CD4-positive, CD25-positive, alpha-beta regulatory T cell (primary cell): ENCODE measurements at regions not wholly inside any gene's neighbourhood (a gene's known extent, or its start where the extent isn't known, plus 50 kb on each side); places are given as distances from the start of the nearest gene placed in this dataset.

ENCODE experiments used
- ATAC-seq, 2 donors: fragments of 150-1000 bp; cut with Tn5 transposase; one replicate each; pipeline ENCODE4 v1.10.0; 2021; ENCODE audit warnings: low read depth in 2 of 2, moderate number of reproducible peaks in 2 of 2, moderate library complexity in 1 of 2
- DNase-seq, 3 donors: peaks; one replicate each; pipeline versions ENCODE4 v3.0.0 to v3.0.0-alpha.2; 2012 to 2022; ENCODE audit warnings: mixed read lengths in 1 of 3
- H3K27ac ChIP-seq: one replicate; pipeline ENCODE4 v1.7.0; 2013; ENCODE audit warnings: mild to moderate bottlenecking, low read length; ENCODE audit not compliant: insufficient read depth, poor library complexity, severe bottlenecking
- H3K27me3 ChIP-seq: one replicate; pipeline ENCODE4 v1.7.0; 2013; ENCODE audit warnings: low read length; ENCODE audit not compliant: control insufficient read depth, insufficient read depth
- H3K36me3 ChIP-seq: one replicate; pipeline ENCODE4 v1.7.0; 2013; ENCODE audit warnings: mild to moderate bottlenecking, low read length, moderate library complexity; ENCODE audit not compliant: control insufficient read depth, insufficient read depth
- H3K4me1 ChIP-seq: 2 replicates; pipeline ENCODE4 v1.7.0; 2013; ENCODE audit warnings: mild to moderate bottlenecking, low read length; ENCODE audit not compliant: insufficient read depth, control insufficient read depth, poor library complexity, severe bottlenecking
- H3K4me3 ChIP-seq: one replicate; pipeline ENCODE4 v1.7.0; 2013; ENCODE audit warnings: low read depth, mild to moderate bottlenecking, low read length, moderate library complexity
- H3K9me3 ChIP-seq, 2 experiments: 1 replicate in 1 of 2; 2 replicates in 1 of 2; pipeline ENCODE4 v1.7.0; 2013; ENCODE audit warnings: low read length in 2 of 2, mild to moderate bottlenecking in 1 of 2, moderate library complexity in 1 of 2; ENCODE audit not compliant: control insufficient read depth in 2 of 2
- H3K27ac Mint-ChIP-seq, 3 donors: one replicate each; pipeline ENCODE4 v1.8.0; 2020 to 2022; ENCODE audit warnings: mild to moderate bottlenecking in 3 of 3, mixed read lengths in 3 of 3, moderate library complexity in 2 of 3
- H3K27me3 Mint-ChIP-seq: one replicate; pipeline ENCODE4 v1.8.0; 2022; ENCODE audit warnings: mild to moderate bottlenecking, mixed read lengths
- H3K36me3 Mint-ChIP-seq: one replicate; pipeline ENCODE4 v1.8.0; 2020; ENCODE audit warnings: mixed read lengths
- H3K4me1 Mint-ChIP-seq, 4 donors: one replicate each; pipeline ENCODE4 v1.8.0; 2020 to 2022; ENCODE audit warnings: mixed read lengths in 4 of 4, mild to moderate bottlenecking in 1 of 4
- H3K4me3 Mint-ChIP-seq, 4 donors: one replicate each; pipeline ENCODE4 v1.8.0; 2020 to 2022; ENCODE audit warnings: mild to moderate bottlenecking in 4 of 4, mixed read lengths in 4 of 4, moderate library complexity in 3 of 4
- H3K9me3 Mint-ChIP-seq, 7 donors: one replicate each; pipeline ENCODE4 v1.8.0; 2020 to 2022; ENCODE audit warnings: mixed read lengths in 7 of 7, mild to moderate bottlenecking in 3 of 7, moderate library complexity in 2 of 7

DNA sequence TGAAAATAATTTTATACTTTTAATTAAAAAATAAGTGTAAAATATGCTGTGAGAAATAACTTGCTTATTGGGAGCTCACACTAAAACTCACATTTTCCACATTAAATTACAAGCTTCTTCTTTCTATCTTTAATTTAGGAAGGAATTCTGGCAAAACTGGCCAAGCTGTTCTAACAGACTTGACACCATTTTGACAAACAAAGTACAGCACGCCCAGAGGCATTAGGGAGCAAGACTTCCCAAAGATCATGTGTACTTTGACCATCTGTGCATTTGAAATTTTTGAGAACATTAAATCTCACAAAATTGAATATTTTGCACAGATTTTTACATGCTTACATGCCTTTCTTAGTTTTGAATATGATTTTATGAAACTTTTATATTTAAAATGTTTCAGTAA is 1288.4 kb upstream of the CADM2 start:
- H3K27ac ChIP-seq: no peak overlapping the region
- H3K4me3 ChIP-seq: no peak overlapping the region
- no peaks in the 10 kb centered on the region for H3K27me3 Mint-ChIP-seq
- H3K4me1 ChIP-seq: no peaks in the 10 kb centered on the region
- peaks cover 0 to 4% of the 10 kb centered on the region in 2 experiments for H3K9me3 ChIP-seq
- ATAC-seq (no peak), DNase-seq (no peak)
- no peak overlapping the region for H3K4me3 Mint-ChIP-seq
- no peaks in the 10 kb centered on the region for H3K4me1 Mint-ChIP-seq
- H3K27me3 ChIP-seq: no peaks in the 10 kb centered on the region
- H3K27ac Mint-ChIP-seq: no peak overlapping the region
- H3K36me3 ChIP-seq: no peaks in the 10 kb centered on the region
- H3K9me3 Mint-ChIP-seq: peaks cover 0 to 12% (median 5%) of the 10 kb centered on the region in 7 donors
- no peaks in the 10 kb centered on the region for H3K36me3 Mint-ChIP-seq

DNA sequence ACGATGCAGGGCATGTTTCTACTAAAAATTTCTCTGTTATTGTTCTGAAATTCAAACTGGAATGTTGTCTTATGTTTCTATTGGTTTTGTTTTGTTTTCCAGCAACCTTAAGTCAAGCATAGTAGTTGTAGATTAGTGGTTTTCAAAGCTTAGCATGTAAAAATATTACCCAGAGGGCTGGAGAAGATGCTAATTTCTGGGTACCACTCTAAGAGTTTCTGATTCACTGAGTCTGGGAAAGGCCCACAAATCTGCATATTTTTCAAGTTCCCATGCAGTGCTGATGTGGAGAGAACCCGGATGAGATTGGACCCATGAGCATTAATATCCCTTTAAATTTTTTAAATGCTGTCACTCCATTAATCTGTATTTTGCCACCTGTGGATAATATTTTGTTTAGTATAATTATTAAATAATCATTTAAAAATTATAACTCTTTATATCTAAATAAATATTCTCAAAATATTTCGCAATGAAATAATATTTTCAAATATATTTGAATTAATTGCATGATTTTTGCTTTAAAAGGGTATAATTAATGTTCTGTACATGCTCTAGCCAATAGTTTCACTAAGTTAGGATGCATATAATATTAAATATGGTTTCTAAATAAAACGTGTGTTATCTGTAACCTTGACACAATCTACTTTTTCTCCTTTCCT is 1274.7 kb upstream of the CADM2 start:
- Mint-ChIP-seq H3K27ac (no peak overlapping the region), H3K27me3 (no peaks in the 10 kb centered on the region), H3K9me3 (peaks cover 4 to 31% (median 12%) of the 10 kb centered on the region in 7 donors), H3K4me3 (no peak overlapping the region), H3K4me1 (no peaks in the 10 kb centered on the region), H3K36me3 (no peaks in the 10 kb centered on the region)
- no peak for ATAC-seq
- H3K4me1 ChIP-seq: no peaks in the 10 kb centered on the region
- H3K4me3 ChIP-seq: no peak overlapping the region
- no peak overlapping the region for H3K27ac ChIP-seq
- no peaks in the 10 kb centered on the region for H3K27me3 ChIP-seq
- DNase-seq: no peak
- H3K36me3 ChIP-seq: no peaks in the 10 kb centered on the region
- peaks cover 0 to 7% of the 10 kb centered on the region in 2 experiments for H3K9me3 ChIP-seq

DNA sequence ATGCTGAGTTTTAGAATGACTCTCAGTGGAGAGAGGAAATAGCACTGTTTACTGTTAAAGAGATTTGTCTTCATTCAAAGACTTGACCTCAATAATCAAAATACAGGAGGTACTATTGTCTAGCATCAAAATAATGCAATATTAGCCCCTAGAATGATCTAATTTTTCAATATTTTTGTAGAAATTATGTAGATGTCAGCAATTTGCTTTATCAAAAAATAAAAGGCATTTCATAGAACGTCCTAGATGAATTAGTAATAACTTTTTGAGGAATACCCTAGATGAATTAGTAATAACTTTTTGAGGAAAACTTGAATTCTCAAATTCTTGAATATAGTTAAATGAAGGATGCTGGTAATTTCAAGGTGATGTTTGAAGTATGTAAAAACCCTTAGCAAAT is 1252.1 kb upstream of the CADM2 start:
- Mint-ChIP-seq H3K36me3 (no peaks in the 10 kb centered on the region), H3K4me1 (no peaks in the 10 kb centered on the region), H3K9me3 (peaks cover 0 to 41% (median 12%) of the 10 kb centered on the region in 7 donors), H3K27me3 (no peaks in the 10 kb centered on the region), H3K4me3 (no peak overlapping the region), H3K27ac (no peak overlapping the region)
- DNase-seq (no peak), ATAC-seq (no peak)
- H3K9me3 ChIP-seq: no peaks in the 10 kb centered on the region
- no peak overlapping the region for H3K27ac ChIP-seq
- no peaks in the 10 kb centered on the region for H3K4me1 ChIP-seq
- H3K36me3 ChIP-seq: no peaks in the 10 kb centered on the region
- no peak overlapping the region for H3K4me3 ChIP-seq
- no peaks in the 10 kb centered on the region for H3K27me3 ChIP-seq

DNA sequence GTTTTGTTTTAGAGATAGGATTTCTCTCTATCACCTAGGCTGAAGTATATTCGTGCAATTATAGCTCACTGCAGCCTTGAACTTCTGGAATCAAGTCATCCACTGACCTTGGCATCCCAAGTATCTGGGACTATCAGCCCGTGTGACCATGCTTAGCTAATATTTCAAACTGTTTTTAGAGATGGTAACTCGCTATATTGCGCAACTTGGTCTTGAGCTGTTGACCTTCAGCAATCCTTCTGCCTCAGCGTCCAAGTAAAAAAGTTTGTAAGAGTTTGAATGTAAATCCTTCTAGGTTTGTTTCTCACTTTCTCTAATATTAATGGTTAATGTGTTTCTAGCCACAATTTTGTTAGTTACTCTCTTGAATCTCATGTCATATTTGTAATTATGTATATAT is 1243.5 kb upstream of the CADM2 start:
- DNase-seq (no peak), ATAC-seq (no peak)
- peaks cover 0 to 6% (median 3%) of the 10 kb centered on the region in 7 donors for H3K9me3 Mint-ChIP-seq
- no peak overlapping the region for H3K4me3 Mint-ChIP-seq
- H3K4me1 ChIP-seq: no peaks in the 10 kb centered on the region
- H3K27me3 ChIP-seq: no peaks in the 10 kb centered on the region
- H3K36me3 Mint-ChIP-seq: no peaks in the 10 kb centered on the region
- no peaks in the 10 kb centered on the region for H3K4me1 Mint-ChIP-seq
- H3K4me3 ChIP-seq: no peak overlapping the region
- no peak overlapping the region for H3K27ac Mint-ChIP-seq
- no peaks in the 10 kb centered on the region for H3K27me3 Mint-ChIP-seq
- no peak overlapping the region for H3K27ac ChIP-seq
- no peaks in the 10 kb centered on the region for H3K36me3 ChIP-seq
- no peaks in the 10 kb centered on the region for H3K9me3 ChIP-seq

DNA sequence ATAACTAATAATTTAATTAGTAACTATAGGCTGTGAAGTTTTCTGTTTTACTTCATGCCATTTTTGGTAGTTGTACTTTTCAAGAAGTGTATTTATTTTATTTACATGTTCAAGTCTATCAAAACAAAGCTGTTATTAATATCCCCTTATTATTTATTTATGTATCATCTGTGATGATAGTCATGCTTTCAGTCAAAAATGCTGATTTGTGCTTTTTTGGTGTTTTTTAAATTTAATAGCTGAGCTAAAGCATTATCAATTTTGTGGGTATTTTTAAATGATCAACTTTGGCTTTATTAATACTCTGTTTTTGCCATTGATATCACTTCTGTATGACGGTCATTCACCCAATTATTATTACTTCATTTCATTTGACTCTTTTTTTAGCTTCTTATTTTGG is 1229.2 kb upstream of the CADM2 start:
- Histone ChIP-seq H3K27me3 (no peaks in the 10 kb centered on the region), H3K4me3 (no peak overlapping the region), H3K9me3 (peaks cover 2 to 26% of the 10 kb centered on the region in 2 experiments), H3K36me3 (no peaks in the 10 kb centered on the region), H3K4me1 (no peaks in the 10 kb centered on the region), H3K27ac (no peak overlapping the region)
- no peak for ATAC-seq
- Mint-ChIP-seq H3K9me3 (peaks cover 3 to 22% (median 10%) of the 10 kb centered on the region in 7 donors), H3K36me3 (no peaks in the 10 kb centered on the region), H3K4me1 (no peaks in the 10 kb centered on the region), H3K4me3 (no peak overlapping the region), H3K27me3 (no peaks in the 10 kb centered on the region), H3K27ac (no peak overlapping the region)
- DNase-seq: no peak

DNA sequence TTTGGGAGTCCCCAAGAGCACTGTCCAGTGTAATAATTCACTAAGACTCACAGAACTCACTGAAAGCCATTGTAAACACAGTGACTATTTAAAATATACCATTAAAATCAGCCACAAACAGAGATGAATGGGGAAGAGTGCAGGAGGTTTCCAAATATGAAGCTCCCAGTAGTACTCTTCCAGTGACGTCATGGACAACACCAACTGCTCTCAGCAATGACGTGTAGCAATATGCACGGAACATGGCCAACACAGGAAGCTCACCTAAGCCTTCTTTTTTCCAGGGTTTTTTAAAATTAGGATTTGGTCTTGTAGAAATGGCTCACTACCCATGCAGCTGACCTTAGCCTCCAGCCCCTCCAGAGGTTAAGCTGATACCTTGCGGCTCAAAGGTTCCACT is 1224.1 kb upstream of the CADM2 start:
- Mint-ChIP-seq H3K9me3 (peaks cover 0 to 4% (median 1%) of the 10 kb centered on the region in 7 donors), H3K4me1 (no peaks in the 10 kb centered on the region), H3K27me3 (no peaks in the 10 kb centered on the region), H3K36me3 (no peaks in the 10 kb centered on the region), H3K27ac (no peak overlapping the region), H3K4me3 (no peak overlapping the region)
- H3K9me3 ChIP-seq: peaks cover 0 to 7% of the 10 kb centered on the region in 2 experiments
- H3K27ac ChIP-seq: no peak overlapping the region
- no peaks in the 10 kb centered on the region for H3K27me3 ChIP-seq
- H3K36me3 ChIP-seq: no peaks in the 10 kb centered on the region
- DNase-seq: no peak
- H3K4me3 ChIP-seq: no peak overlapping the region
- no peak for ATAC-seq
- no peaks in the 10 kb centered on the region for H3K4me1 ChIP-seq

DNA sequence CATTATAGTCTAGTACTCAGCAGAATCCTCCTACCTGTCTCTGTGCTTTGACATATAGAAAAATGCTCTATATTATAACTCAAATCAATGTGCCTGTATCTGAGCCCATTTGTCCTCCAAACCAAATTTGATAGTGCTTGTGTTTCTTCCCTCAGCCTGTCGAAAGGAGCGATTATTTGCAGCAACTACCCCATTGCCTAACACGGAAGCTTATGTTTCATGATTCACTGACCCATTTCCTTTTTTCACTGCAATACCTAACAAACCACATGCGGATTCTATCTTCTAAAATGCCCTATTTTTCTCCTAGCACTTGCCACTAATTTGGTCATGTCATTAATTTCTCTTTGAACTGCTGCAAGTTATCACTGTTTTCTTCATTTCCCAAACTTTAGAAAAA is 1220.6 kb upstream of the CADM2 start:
- H3K27me3 Mint-ChIP-seq: no peaks in the 10 kb centered on the region
- no peaks in the 10 kb centered on the region for H3K27me3 ChIP-seq
- no peaks in the 10 kb centered on the region for H3K4me1 ChIP-seq
- H3K27ac Mint-ChIP-seq: no peak overlapping the region
- no peak overlapping the region for H3K4me3 ChIP-seq
- H3K4me1 Mint-ChIP-seq: no peaks in the 10 kb centered on the region
- H3K4me3 Mint-ChIP-seq: no peak overlapping the region
- H3K36me3 Mint-ChIP-seq: no peaks in the 10 kb centered on the region
- H3K36me3 ChIP-seq: no peaks in the 10 kb centered on the region
- ATAC-seq (no peak), DNase-seq (no peak)
- peaks cover 0 to 7% of the 10 kb centered on the region in 2 experiments for H3K9me3 ChIP-seq
- no peak overlapping the region for H3K27ac ChIP-seq
- H3K9me3 Mint-ChIP-seq: peaks cover 0 to 6% (median 2%) of the 10 kb centered on the region in 7 donors

DNA sequence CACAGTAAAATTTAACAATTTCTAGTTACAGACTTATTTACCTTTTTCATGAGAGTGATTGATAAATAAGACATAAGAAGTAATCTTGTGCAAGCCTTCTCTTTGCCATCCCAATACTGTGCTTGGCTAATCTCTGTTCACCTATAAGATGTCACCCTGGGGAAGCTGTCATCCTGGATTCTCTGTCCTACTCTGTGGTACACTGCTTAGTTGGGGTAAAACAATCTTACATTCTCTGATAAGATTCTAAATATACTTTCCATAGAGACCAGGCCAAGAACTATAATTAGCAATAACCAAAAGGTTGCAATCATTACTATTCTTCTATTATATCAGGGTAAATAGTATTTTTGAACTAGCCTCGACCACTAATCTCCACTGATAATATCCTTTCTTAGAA is 1218.3 kb upstream of the CADM2 start:
- no peak overlapping the region for H3K27ac Mint-ChIP-seq

More for the DNA sequence above, 1218.3 kb upstream of the CADM2 start:
- no peak for DNase-seq
- Histone ChIP-seq H3K4me1 (no peaks in the 10 kb centered on the region), H3K27me3 (no peaks in the 10 kb centered on the region), H3K36me3 (no peaks in the 10 kb centered on the region), H3K4me3 (no peak overlapping the region), H3K9me3 (no peaks in the 10 kb centered on the region), H3K27ac (no peak overlapping the region)
- Mint-ChIP-seq H3K4me1 (no peaks in the 10 kb centered on the region), H3K27me3 (no peaks in the 10 kb centered on the region), H3K4me3 (no peak overlapping the region), H3K36me3 (no peaks in the 10 kb centered on the region), H3K9me3 (peaks cover 2 to 15% (median 4%) of the 10 kb centered on the region in 7 donors)
- no peak for ATAC-seq
